ENCODE measurements at regions not wholly inside any gene's neighbourhood (a gene's known extent, or its start where the extent isn't known, plus 50 kb on each side); places are given as distances from the start of the nearest gene placed in this dataset.
"Not testable (repeated sequence)": the region's sequence is repeated elsewhere in the genome, so short reads cannot be mapped to it uniquely, and the experiment has no call there.

DNA sequence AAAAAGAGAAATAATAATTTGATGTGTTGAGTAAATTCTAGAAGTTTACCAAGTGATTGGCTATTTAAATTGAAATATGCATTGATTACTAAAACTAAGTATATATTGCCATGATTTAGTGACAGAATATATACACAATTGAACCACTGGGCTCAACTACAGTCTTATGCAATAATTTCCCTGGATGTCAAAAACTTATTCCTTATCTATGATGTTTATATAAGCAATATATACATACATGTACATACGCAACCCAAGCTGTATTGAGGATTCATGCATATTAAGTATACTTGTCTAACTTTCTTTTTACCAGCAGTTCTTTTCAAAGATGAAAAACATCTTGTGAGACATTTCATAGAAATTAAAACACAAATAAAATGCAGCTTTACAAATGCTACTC is 165.8 kb downstream of the ZIC4 start:
- FAIRE-seq (no peak), DNase-seq (ENCODE audit: low spot score) (no peak)

DNA sequence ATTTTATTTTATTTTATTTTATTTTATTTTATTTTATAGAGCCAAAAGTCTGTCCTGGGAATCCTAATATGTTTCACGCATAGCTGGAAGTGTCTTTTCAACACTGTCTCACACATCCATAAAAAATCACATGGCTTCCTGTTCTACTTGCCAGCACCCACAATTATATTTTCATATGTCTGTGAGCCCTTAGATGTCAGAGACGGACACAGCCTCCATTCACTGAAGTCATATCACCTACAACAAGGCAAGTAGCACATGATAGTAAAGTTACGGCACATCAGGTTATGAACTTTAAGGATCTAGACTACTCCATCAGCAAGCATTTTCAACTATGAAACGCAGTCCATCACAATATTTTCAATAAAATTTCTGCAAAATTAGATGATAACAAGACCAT is 168.4 kb downstream of the ZIC4 start:
- no peak for DNase-seq (ENCODE audit: low spot score)
- FAIRE-seq = no peak

GRCh38 chr3:147231980-147232379 is 174.4 kb downstream of the ZIC4 start:
- DNase-seq (ENCODE audit: low spot score); FAIRE-seq: not testable (repeated sequence)

DNA sequence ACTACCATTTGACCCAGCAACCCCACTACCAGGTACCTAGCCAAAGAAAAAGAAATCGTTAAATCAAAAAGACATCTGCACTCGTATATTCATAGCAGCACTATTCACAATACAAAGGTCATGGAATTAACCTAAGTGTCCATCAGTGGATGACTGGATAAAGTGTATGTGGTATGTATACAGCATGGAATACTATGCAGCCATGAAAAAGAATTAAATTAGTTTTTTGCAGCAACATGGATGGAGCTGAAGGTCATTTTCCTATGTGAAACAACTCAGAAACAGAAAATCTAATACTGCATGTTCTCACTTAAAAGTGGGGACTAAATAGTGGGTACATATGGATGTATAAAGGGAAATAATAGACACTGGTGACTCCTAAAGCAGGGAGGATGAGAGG is 175.2 kb downstream of the ZIC4 start:
- DNase-seq (ENCODE audit: low spot score) = no peak
- FAIRE-seq = no peak

DNA sequence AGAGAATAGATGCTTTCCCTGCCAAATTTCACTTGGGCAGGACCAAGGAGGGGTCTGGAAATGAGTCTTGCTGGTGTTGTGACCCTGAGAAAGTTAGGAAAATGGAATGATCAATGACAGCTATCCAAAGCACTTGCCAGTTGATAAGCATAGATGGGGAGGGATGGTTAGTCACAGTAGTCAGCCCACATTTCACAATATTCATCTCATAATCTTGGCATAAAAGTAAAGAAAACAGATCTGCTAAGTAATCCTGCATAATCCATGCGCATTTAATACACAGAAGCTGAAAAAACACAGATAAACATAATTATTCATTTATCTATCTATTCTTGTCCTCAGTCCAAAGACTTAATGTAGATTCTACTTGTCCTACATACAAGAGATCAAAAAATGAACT is 184.1 kb downstream of the ZIC4 start:
- DNase-seq (ENCODE audit: low spot score) = no peak
- FAIRE-seq = no peak

DNA sequence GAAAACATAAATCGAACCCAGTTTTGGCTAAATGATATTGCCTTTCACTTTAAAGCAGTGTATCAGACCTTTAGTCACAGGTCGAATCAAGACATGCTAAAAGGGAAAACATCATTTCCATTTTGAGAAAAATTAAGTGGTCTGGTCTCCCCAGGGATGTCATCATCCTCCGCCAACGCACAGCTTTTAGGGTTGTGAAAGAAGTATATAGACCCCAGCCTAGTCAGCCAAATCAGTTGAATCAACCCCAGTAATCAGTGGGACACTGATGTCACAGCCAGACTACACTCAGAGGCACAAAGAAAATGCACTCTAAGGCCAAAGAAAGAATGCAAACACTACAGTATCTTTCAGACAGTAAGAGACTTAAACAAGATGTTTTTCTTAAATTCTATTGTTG is 187.4 kb downstream of the ZIC4 start:
- DNase-seq (ENCODE audit: low spot score) (no peak), FAIRE-seq (no peak)

- FAIRE-seq (no peak), DNase-seq (ENCODE audit: low spot score) (no peak)
Observed at GRCh38 chr3:147216143-147216673, 190.1 kb downstream of the ZIC4 start.

GRCh38 chr3:147215660-147216059 is 190.7 kb downstream of the ZIC4 start:
- FAIRE-seq (no peak), DNase-seq (ENCODE audit: low spot score) (no peak)

- no peak for FAIRE-seq
Observed at GRCh38 chr3:147213633-147214032, 192.7 kb downstream of the ZIC4 start.

DNA sequence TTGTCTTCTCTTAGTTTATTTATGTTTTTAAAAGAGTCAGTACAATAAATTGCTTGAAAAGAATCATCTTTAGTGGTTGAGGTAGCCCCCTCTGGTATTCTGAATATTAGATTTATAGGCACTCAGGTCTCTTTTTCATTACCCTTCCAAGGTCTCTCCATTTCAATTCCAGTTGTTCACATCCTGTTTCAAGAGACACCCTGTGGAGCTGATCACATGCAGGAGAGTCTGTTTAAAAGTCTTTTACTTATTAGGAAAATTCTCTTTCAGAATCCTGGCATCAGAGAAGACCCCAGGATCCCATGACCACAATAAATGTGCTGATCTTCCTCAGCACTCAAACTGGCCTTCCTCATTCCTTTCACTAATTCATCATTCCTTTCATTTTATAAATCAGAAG is 195.7 kb downstream of the ZIC4 start:
- no peak for DNase-seq (ENCODE audit: low spot score)
- FAIRE-seq = no peak

More at GRCh38 chr3:147213633-147214032, 192.7 kb downstream of the ZIC4 start:
- no peak for DNase-seq (ENCODE audit: low spot score)

GRCh38 chr3:147201086-147201485 is 205.3 kb downstream of the ZIC4 start:
- FAIRE-seq = no peak

DNA sequence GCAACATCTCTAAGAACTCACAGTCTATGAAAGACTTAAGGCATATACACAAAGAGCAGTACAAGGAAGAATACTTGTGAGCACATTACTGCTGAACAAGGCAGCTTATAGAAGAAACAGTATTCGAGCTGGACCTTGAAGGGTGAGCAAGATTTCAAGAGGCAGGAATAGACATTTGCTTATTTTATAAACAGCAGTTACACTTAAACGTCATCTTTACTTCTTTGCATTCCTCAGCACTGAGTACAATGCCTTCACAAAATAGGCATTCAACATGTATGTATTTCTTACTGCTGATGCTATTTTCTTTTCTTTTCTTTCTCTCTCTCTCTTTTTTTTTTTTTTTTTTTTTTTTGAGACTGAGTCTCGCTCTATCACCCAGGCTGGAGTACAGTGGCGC is 205.8 kb downstream of the ZIC4 start:
- DNase-seq (ENCODE audit: low spot score) (no peak), FAIRE-seq (no peak)

More at GRCh38 chr3:147201086-147201485, 205.3 kb downstream of the ZIC4 start:
- DNase-seq (ENCODE audit: low spot score) = no peak

DNA sequence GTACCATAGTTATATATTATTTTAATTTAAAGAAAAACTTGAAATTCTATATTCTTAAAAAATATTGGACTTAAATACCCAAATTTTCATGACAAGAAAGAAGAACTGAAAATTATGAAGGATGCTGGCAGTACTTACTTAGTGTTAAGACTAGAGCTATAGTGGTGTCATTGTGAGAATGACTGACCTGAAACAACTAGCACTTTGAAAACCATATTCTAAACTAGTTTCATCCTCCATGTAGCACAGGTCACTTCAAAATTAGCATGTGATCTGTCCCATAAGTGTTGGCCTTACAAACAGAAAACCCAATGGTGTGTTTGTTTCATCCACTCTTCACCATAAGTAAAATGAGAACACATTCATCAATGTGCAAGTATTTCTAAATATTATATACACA is 208.6 kb downstream of the ZIC4 start:
- FAIRE-seq = no peak
- no peak for DNase-seq (ENCODE audit: low spot score)

DNA sequence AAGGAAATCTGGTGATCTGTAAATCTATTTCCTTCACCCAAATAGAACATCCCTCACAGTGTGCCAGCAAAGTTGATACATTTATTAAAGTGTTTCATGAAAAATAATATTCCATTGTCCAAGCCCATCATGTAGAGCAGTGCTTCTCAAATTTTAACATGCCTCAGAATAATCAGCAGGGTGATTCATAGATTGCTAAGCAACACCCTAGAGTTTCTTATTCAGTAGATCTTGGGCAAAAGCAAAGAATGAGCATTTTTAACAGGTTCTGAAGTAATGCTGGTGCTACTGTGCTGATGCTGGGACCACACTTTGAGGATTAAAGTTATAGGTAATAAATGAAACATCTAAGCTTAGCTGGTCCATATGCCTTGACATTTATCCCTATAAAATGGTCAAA is 210.5 kb downstream of the ZIC4 start:
- FAIRE-seq (no peak), DNase-seq (ENCODE audit: low spot score) (no peak)

DNA sequence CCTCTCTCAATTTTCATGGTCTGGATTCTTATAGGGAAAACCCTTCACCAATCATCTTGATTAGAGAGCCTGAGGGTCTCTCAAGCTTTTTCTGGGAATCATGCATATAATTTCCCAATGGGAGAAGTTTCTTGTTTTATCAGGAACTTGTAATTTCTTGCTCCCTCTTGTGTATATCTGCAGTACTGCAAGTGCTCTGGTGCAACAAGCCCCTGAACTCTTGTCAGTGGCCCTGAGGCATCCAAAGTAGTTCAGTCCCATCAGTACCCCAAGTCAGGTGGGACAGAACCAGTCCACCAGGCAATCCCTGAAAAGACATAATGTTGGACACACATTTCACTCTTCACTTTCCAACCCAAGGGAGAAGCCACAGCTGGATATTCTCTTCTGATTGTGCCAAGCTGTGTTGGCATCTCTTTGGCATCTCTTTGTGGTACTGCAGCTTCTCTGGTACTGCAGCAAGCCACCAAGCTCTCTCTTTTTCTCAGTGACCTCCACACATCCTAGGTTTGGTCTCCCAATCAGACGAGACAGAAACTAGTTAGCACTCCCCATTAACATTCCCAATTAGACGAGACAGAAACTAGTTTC is 214.5 kb downstream of the ZIC4 start:
- FAIRE-seq (no peak), DNase-seq (ENCODE audit: low spot score) (peak; percentile 21)

DNA sequence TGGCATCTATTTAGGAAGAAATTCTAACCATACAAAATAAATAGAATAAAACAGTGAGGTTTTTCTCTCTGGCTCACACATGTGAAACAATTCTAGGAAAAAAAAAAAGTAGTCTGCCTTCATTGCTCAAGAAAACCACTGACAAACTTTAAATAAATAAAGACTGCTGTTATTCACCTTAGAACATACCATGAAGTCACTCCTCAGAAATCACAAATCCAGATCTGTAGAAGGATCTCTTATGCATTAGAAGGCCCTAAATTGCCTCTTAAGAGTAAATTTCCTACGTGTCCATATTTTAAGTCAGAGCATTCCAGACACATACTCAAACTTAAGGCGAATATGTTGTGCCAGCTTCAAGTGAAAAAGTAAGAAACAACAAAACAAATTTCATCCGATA is 217.3 kb downstream of the ZIC4 start:
- FAIRE-seq (no peak), DNase-seq (ENCODE audit: low spot score) (no peak)

GRCh38 chr3:147187687-147188086 is 218.7 kb downstream of the ZIC4 start:
- DNase-seq (ENCODE audit: low spot score) = no peak
- no peak for FAIRE-seq

- DNase-seq (ENCODE audit: low spot score) (no peak), FAIRE-seq (no peak)
Observed at GRCh38 chr3:147185781-147186180, 220.6 kb downstream of the ZIC4 start.

- FAIRE-seq = no peak
- no peak for DNase-seq (ENCODE audit: low spot score)
Observed at GRCh38 chr3:147184794-147185193, 221.5 kb downstream of the ZIC4 start.

DNA sequence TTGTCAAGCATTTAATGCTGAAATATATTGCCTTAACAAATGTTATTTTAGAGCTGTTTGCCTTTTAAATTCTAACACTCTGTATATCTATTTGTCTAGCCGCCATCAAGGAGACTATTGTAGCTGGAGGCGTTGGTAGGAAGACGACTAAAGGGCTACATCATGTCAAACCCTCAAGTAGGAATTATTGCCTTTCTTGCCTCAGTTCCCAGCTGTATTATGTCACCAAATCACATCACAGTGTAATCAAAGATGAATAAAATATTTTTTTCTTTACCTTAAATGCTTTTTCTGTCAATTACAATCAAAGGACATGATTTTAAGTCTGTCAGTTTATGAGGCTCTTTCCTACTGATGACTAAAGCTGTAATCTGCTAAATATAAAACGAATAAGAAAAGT is 233.1 kb downstream of the ZIC4 start:
- FAIRE-seq = no peak
- DNase-seq (ENCODE audit: low spot score) = no peak

GRCh38 chr3:147162743-147163142 is 243.6 kb downstream of the ZIC4 start:
- FAIRE-seq = no peak
- no peak for DNase-seq (ENCODE audit: low spot score)

GRCh38 chr3:147161833-147162232 is 244.5 kb downstream of the ZIC4 start:
- no peak for DNase-seq (ENCODE audit: low spot score)

GRCh38 chr3:147160984-147161383 is 245.4 kb downstream of the ZIC4 start:
- no peak for DNase-seq (ENCODE audit: low spot score)
- FAIRE-seq = no peak

More at GRCh38 chr3:147161833-147162232, 244.5 kb downstream of the ZIC4 start:
- FAIRE-seq = no peak

- no peak for DNase-seq (ENCODE audit: low spot score)
- FAIRE-seq = no peak
Observed at GRCh38 chr3:147159141-147159540, 247.2 kb downstream of the ZIC4 start.
